ENCODE measurements at regions not wholly inside any gene's neighbourhood (a gene's known extent, or its start where the extent isn't known, plus 50 kb on each side); places are given as distances from the start of the nearest gene placed in this dataset.

- TF ChIP-seq CTCF (conservative IDR thresholded peaks at IDR 0.05; ENCODE audit: low read length) = no peak
- no peak for TF ChIP-seq EZH2phosphoT487 (IDR thresholded peaks at IDR 0.05; ENCODE audit: borderline replicate concordance)
Measured at GRCh38 chr11:127627204-127627603, 626.6 kb upstream of the KIRREL3 start.
